ENCODE measurements at regions not wholly inside any gene's neighbourhood (a gene's known extent, or its start where the extent isn't known, plus 50 kb on each side); places are given as distances from the start of the nearest gene placed in this dataset.

- DNase-seq, result no peak
Observed at GRCh38 chr2:173590276-173590861, 235.7 kb downstream of the CDCA7 start.

GRCh38 chr2:173593109-173593508 is 238.4 kb downstream of the CDCA7 start:
- no peak for DNase-seq

- DNase-seq, result no peak
Observed at GRCh38 chr2:173596244-173596643, 241.6 kb downstream of the CDCA7 start.

- DNase-seq, result no peak
Observed at GRCh38 chr2:173598525-173598924, 243.9 kb downstream of the CDCA7 start.

- no peak for DNase-seq
Observed at GRCh38 chr2:173599821-173600359, 245.2 kb downstream of the CDCA7 start.

DNA sequence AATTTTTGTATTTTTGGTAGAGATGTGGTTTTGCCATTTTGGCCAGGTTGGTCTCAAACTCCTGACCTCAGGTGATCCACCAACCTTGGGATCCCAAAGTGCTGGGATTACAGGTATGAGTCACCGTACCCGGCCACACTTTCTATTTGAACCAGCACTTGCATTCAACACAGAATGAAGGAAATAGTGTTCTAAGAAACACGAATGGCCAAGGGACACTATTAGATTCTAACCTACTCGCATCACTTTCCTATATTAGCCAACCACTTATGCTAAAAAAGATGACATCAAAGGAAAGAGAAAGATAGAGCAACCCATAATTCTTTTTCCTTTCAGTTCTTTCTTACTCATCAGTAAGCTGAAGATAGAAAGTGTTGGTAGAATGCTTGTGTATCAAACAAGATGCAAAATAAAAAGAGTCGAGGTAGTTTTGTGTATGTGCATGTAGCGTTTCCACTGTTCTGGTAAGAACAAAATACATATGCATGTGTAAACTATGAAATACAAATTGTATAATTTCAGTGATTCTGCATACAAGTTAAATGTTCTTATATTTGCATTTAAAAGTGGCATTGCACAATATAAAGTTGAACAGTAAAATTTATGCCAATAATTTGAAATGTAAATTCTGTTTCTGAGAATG is 247.6 kb downstream of the CDCA7 start:
- DNase-seq, result no peak

DNA sequence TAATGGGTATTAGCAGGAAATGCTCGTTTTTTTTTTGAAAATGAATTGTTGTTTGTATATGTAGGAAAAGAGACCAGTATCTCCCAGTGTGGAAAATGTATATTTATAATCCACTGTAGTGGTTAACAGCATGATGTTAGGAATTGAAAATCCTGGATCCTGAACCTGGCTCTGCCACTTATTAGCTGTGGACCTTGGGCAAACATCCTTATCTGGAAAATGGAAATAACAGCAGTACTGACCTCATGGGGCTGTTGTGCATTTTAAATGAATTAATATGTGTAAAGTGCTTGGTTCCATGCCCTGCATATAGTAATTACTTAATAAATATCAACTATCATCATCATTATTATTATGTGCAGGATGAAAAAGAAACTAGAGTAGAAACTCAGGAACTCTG is 251.3 kb downstream of the CDCA7 start:
- no peak for DNase-seq

- DNase-seq, result no peak
Observed at GRCh38 chr2:173606619-173607248, 252.1 kb downstream of the CDCA7 start.

DNA sequence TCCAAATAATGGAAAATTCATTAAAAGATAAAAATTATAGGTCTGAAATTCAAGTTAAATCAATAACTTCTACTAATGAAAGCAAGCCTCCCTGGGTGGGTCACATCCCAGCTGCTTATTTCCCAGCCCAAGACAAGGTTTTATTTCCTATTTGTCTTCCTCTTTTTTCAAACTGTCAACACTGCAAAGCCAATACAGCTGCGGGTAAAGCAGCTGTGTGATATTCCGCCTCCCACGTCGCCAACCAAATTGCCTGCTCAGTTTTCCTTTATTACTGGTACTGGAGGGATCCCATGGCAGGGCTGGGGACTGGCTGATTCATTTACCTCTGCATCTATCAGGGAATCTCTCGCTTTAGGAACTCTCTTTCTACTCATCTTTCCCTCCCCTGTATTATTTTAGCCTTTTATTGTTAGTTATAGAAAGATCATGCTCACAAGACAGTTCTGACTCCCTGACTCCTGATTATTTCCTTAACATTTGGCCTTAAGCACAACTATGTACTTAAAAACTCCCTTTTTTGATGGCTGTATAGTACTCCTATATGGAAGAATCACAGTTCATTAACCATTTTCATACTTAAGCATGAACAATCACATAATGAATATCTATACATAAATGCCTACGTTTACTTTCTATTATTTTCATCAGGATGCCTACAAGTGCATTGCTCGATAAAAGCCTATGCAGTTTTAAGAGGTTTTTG is 253.1 kb downstream of the CDCA7 start:
- DNase-seq, result no peak

- no peak for DNase-seq
Observed at GRCh38 chr2:173611121-173611520, 256.4 kb downstream of the CDCA7 start.

DNA sequence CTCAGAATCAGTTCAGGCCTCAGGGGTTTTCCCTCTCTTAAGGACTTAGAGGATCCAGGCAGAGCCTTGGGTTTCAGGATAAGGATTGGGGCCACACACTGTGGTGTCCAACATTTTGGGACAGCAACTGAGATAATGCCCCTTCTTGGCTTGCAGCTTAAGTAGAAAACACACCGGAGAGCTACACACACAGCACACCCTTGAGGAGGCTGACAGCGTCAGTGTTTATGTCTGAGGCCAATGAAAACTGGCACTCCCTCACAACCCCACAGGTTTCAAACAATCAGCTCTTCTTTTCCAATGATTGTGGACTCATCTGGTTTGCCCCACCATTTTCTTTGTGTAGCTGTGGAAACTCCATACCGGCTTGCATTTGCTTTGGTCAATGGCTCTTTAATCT is 257.7 kb downstream of the CDCA7 start:
- no peak for DNase-seq

- no peak for DNase-seq
Observed at GRCh38 chr2:173613386-173613785, 258.7 kb downstream of the CDCA7 start.

- no peak for DNase-seq
Observed at GRCh38 chr2:173614265-173614930, 259.7 kb downstream of the CDCA7 start.

GRCh38 chr2:173623438-173624319 is 269.0 kb downstream of the CDCA7 start:
- DNase-seq, result no peak

DNA sequence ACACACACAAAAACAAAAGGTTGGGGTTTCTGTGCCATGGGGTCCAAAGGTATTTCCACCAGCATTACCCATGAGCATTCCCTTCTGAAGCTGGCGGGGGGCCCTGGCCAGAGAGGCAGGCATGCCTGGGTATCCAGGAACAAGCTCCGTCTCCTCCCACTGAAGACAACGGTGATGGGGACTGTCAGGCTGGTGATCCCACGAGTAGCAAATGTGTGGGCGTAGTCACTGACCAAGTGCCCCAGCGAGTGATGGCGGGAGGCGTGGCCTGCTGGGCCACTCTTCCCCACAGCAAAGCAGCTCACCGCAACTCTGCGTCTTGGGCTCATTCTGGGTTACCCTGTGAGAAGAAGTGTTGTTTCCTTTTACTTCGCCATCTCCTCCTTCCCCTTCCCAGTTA is 270.6 kb downstream of the CDCA7 start:
- no peak for DNase-seq

DNA sequence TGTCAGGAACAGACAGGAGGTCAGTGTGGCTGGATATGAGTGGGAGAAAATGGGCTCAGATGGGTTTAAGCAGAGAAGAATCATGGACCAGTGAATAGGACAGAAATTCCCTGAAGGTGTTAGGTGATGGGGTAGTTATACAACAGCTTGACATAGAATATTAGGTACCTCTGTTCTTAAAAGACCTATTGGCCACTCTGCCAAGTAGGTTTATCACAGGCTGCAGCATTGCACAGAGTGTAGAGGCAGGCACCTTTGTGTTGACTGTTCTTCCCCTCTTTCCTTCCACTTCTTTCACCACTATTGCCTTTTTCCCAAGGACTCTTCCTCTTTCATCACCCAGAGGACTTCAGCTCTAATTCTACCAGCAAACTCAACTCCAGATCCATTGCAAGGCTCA is 274.4 kb downstream of the CDCA7 start:
- DNase-seq, result no peak

GRCh38 chr2:173630425-173631126 is 275.9 kb downstream of the CDCA7 start:
- DNase-seq, result no peak

GRCh38 chr2:173631127-173631460 is 276.4 kb downstream of the CDCA7 start:
- DNase-seq, result no peak

- DNase-seq, result no peak
Observed at GRCh38 chr2:173644146-173644545, 289.5 kb downstream of the CDCA7 start.

GRCh38 chr2:173647681-173648311 is 293.1 kb downstream of the CDCA7 start:
- no peak for DNase-seq

- no peak for DNase-seq
Observed at GRCh38 chr2:173648816-173649215, 294.1 kb downstream of the CDCA7 start.

Data from stimulated activated naive CD4-positive, alpha-beta T cell (primary cell).